Panc1 (cell line): ENCODE measurements at regions not wholly inside any gene's neighbourhood (a gene's known extent, or its start where the extent isn't known, plus 50 kb on each side); places are given as distances from the start of the nearest gene placed in this dataset.

Source experiments
- CTCF ChIP-seq: fragments of 450-650 bp; IDR thresholded peaks from 2 replicates; pipeline ENCODE4 v1.5.1; 2017; ENCODE audit warnings: mild to moderate bottlenecking
- REST ChIP-seq, 2 experiments: IDR thresholded peaks; 2 replicates each; pipeline ENCODE4 v1.6.1; 2011 to 2012; ENCODE audit warnings: low read depth in 2 of 2, control low read depth in 1 of 2, low read length in 1 of 2, mild to moderate bottlenecking in 1 of 2, moderate library complexity in 1 of 2; ENCODE audit not compliant: insufficient read depth in 1 of 2
- SIN3A ChIP-seq: IDR thresholded peaks from 2 replicates; pipeline ENCODE4 v1.6.1; 2012; ENCODE audit warnings: low read depth, mild to moderate bottlenecking, low read length, moderate library complexity, borderline replicate concordance; ENCODE audit not compliant: insufficient read depth

- TF ChIP-seq CTCF (no peak), REST (IDR thresholded peaks at IDR 0.05; ENCODE audit: insufficient read depth in 1 of 2, low read depth in 2 of 2, low read length in 1 of 2) (no peak), SIN3A (no peak)
Observed at GRCh38 chr3:39671600-39671999, 137.8 kb upstream of the MYRIP start.
